Activated CD8-positive, alpha-beta T cell treated with anti-CD3 and anti-CD28 coated beads, Interleukin-2, amount 10 ng/mL, durations not matched to agents 7 days and 5 days (primary cell): ENCODE measurements at regions not wholly inside any gene's neighbourhood (a gene's known extent, or its start where the extent isn't known, plus 50 kb on each side); places are given as distances from the start of the nearest gene placed in this dataset.
"Not testable (repeated sequence)": the region's sequence is repeated elsewhere in the genome, so short reads cannot be mapped to it uniquely, and the experiment has no call there.

Experiments used
- ATAC-seq: fragments of 150-1000 bp; cut with Tn5 transposase; one replicate; pipeline ENCODE4 v1.10.0; 2021; ENCODE audit warnings: moderate library complexity
- CTCF ChIA-PET: fragments of 350-600 bp; sonication (Branson Sonifier 250); formaldehyde crosslinking; loops from one replicate; lab custom pipeline; 2021; ENCODE audit warnings: antibody characterized with exemption; lab: Charles Lee
- POLR2A ChIA-PET: fragments of 350-600 bp; sonication (Branson Sonifier 250); formaldehyde crosslinking; loops from one replicate; lab custom pipeline; 2021; ENCODE audit warnings: antibody characterized with exemption; lab: Charles Lee
- DNase-seq: peaks from one replicate; pipeline ENCODE4 v3.0.0-alpha.2; 2020
- H3K27ac Mint-ChIP-seq: one replicate; pipeline ENCODE4 v1.8.0; 2021; ENCODE audit warnings: mild to moderate bottlenecking, mixed read lengths
- H3K27me3 Mint-ChIP-seq: one replicate; pipeline ENCODE4 v1.8.0; 2021; ENCODE audit warnings: low read depth, mixed read lengths
- H3K36me3 Mint-ChIP-seq: one replicate; pipeline ENCODE4 v1.8.0; 2021; ENCODE audit warnings: low read depth, mixed read lengths
- H3K4me1 Mint-ChIP-seq: one replicate; pipeline ENCODE4 v1.8.0; 2021; ENCODE audit warnings: low read depth, mixed read lengths
- H3K4me3 Mint-ChIP-seq: one replicate; pipeline ENCODE4 v1.8.0; 2021; ENCODE audit warnings: mild to moderate bottlenecking, mixed read lengths
- H3K9me3 Mint-ChIP-seq: one replicate; pipeline ENCODE4 v1.8.0; 2022; ENCODE audit warnings: mixed read lengths; ENCODE audit not compliant: insufficient read depth

- Mint-ChIP-seq H3K27me3 (no peaks in the 10 kb centered on the region), H3K27ac (no peak overlapping the region), H3K9me3 (peaks cover 15% of the 10 kb centered on the region), H3K4me1 (no peaks in the 10 kb centered on the region), H3K4me3 (no peak overlapping the region), H3K36me3 (no peaks in the 10 kb centered on the region)
- ChIA-PET CTCF (no interaction called here), POLR2A (no interaction called here)
- DNase-seq, result no peak
- ATAC-seq, result no peak
These were observed 624.3 kb downstream of the MCTP2 start for GRCh38 chr15:94855409-94856266.

- H3K27ac Mint-ChIP-seq, result no peak overlapping the region
- peaks cover 15% of the 10 kb centered on the region for H3K9me3 Mint-ChIP-seq
- no peaks in the 10 kb centered on the region for H3K27me3 Mint-ChIP-seq
- POLR2A ChIA-PET, result no interaction called here
- ATAC-seq (no peak), DNase-seq (no peak)
- CTCF ChIA-PET, result no interaction called here
- H3K4me1 Mint-ChIP-seq, result no peaks in the 10 kb centered on the region
- no peaks in the 10 kb centered on the region for H3K36me3 Mint-ChIP-seq
- H3K4me3 Mint-ChIP-seq, result no peak overlapping the region
These were observed 625.0 kb downstream of the MCTP2 start for GRCh38 chr15:94856267-94856854.

GRCh38 chr15:94857466-94857865 lies 626.1 kb downstream of the MCTP2 start:
- no peaks in the 10 kb centered on the region for H3K27me3 Mint-ChIP-seq
- no peak overlapping the region for H3K4me3 Mint-ChIP-seq
- ChIA-PET CTCF (no interaction called here), POLR2A (no interaction called here)
- H3K9me3 Mint-ChIP-seq, result peaks cover 15% of the 10 kb centered on the region
- H3K27ac Mint-ChIP-seq, result no peak overlapping the region
- H3K4me1 Mint-ChIP-seq, result no peaks in the 10 kb centered on the region
- no peak for ATAC-seq
- H3K36me3 Mint-ChIP-seq, result no peaks in the 10 kb centered on the region
- no peak for DNase-seq

GRCh38 chr15:94858011-94858410 lies 626.6 kb downstream of the MCTP2 start:
- DNase-seq (no peak), ATAC-seq (no peak)
- ChIA-PET POLR2A (no interaction called here), CTCF (no interaction called here)
- no peaks in the 10 kb centered on the region for H3K27me3 Mint-ChIP-seq
- H3K4me1 Mint-ChIP-seq, result no peaks in the 10 kb centered on the region
- no peak overlapping the region for H3K4me3 Mint-ChIP-seq
- H3K27ac Mint-ChIP-seq, result no peak overlapping the region
- H3K36me3 Mint-ChIP-seq, result no peaks in the 10 kb centered on the region
- peaks cover 14% of the 10 kb centered on the region for H3K9me3 Mint-ChIP-seq

GRCh38 chr15:94858449-94858848 lies 627.1 kb downstream of the MCTP2 start:
- ATAC-seq (no peak), DNase-seq (no peak)
- CTCF ChIA-PET, result no interaction called here
- no peak overlapping the region for H3K4me3 Mint-ChIP-seq
- H3K36me3 Mint-ChIP-seq, result no peaks in the 10 kb centered on the region
- H3K4me1 Mint-ChIP-seq, result no peaks in the 10 kb centered on the region
- H3K27me3 Mint-ChIP-seq, result no peaks in the 10 kb centered on the region
- no peak overlapping the region for H3K27ac Mint-ChIP-seq
- H3K9me3 Mint-ChIP-seq, result peaks cover 9% of the 10 kb centered on the region
- POLR2A ChIA-PET, result no interaction called here

GRCh38 chr15:94858920-94859319 lies 627.6 kb downstream of the MCTP2 start:
- ChIA-PET POLR2A (no interaction called here), CTCF (no interaction called here)
- H3K4me3 Mint-ChIP-seq, result no peak overlapping the region
- no peaks in the 10 kb centered on the region for H3K4me1 Mint-ChIP-seq
- DNase-seq (no peak), ATAC-seq (no peak)
- H3K27me3 Mint-ChIP-seq, result no peaks in the 10 kb centered on the region
- H3K9me3 Mint-ChIP-seq, result peaks cover 8% of the 10 kb centered on the region
- no peak overlapping the region for H3K27ac Mint-ChIP-seq
- no peaks in the 10 kb centered on the region for H3K36me3 Mint-ChIP-seq

- Mint-ChIP-seq H3K27ac (no peak overlapping the region), H3K4me1 (no peaks in the 10 kb centered on the region), H3K27me3 (no peaks in the 10 kb centered on the region), H3K9me3 (no peaks in the 10 kb centered on the region), H3K4me3 (no peak overlapping the region), H3K36me3 (no peaks in the 10 kb centered on the region)
- ATAC-seq, result no peak
- ChIA-PET CTCF (no interaction called here), POLR2A (no interaction called here)
- no peak for DNase-seq
These were observed 633.2 kb downstream of the MCTP2 start for GRCh38 chr15:94864600-94864999.

- POLR2A ChIA-PET, result not testable (repeated sequence)
These were observed 636.9 kb downstream of the MCTP2 start for GRCh38 chr15:94868265-94868664.

GRCh38 chr15:94875550-94875949 lies 644.2 kb downstream of the MCTP2 start:
- H3K27me3 Mint-ChIP-seq, result no peaks in the 10 kb centered on the region
- ATAC-seq (no peak), DNase-seq (no peak)
- H3K9me3 Mint-ChIP-seq, result peaks cover 15% of the 10 kb centered on the region
- ChIA-PET CTCF (no interaction called here), POLR2A (no interaction called here)
- no peak overlapping the region for H3K27ac Mint-ChIP-seq
- H3K4me1 Mint-ChIP-seq, result no peaks in the 10 kb centered on the region
- H3K36me3 Mint-ChIP-seq, result no peaks in the 10 kb centered on the region
- H3K4me3 Mint-ChIP-seq, result no peak overlapping the region

More at GRCh38 chr15:94868265-94868664, 636.9 kb downstream of the MCTP2 start:
- H3K4me3 Mint-ChIP-seq, H3K36me3 Mint-ChIP-seq, H3K27me3 Mint-ChIP-seq, ATAC-seq, CTCF ChIA-PET, H3K27ac Mint-ChIP-seq, H3K4me1 Mint-ChIP-seq, H3K9me3 Mint-ChIP-seq, DNase-seq: not testable (repeated sequence)

GRCh38 chr15:94877833-94878232 lies 646.5 kb downstream of the MCTP2 start:
- H3K36me3 Mint-ChIP-seq, result no peaks in the 10 kb centered on the region
- H3K4me3 Mint-ChIP-seq, result no peak overlapping the region
- peaks cover 15% of the 10 kb centered on the region for H3K9me3 Mint-ChIP-seq
- DNase-seq, result no peak
- H3K27ac Mint-ChIP-seq, result no peak overlapping the region
- POLR2A ChIA-PET, result no interaction called here
- H3K4me1 Mint-ChIP-seq, result no peaks in the 10 kb centered on the region
- no peak for ATAC-seq
- CTCF ChIA-PET, result interaction anchor here (0.6 kb wide), 1 partner anchor 497 kb away, joined by 3 read pairs; no protein-coding TSS in a partner anchor
- no peaks in the 10 kb centered on the region for H3K27me3 Mint-ChIP-seq

- ATAC-seq, result no peak
- POLR2A ChIA-PET, result no interaction called here
These were observed 650.8 kb downstream of the MCTP2 start for GRCh38 chr15:94882071-94882712.

GRCh38 chr15:94887391-94887790 lies 656.0 kb downstream of the MCTP2 start:
- no peak overlapping the region for H3K27ac Mint-ChIP-seq
- H3K9me3 Mint-ChIP-seq, result no peaks in the 10 kb centered on the region
- H3K4me3 Mint-ChIP-seq, result no peak overlapping the region
- ATAC-seq, result no peak
- no peaks in the 10 kb centered on the region for H3K27me3 Mint-ChIP-seq
- no peak for DNase-seq
- ChIA-PET CTCF (no interaction called here), POLR2A (no interaction called here)
- H3K36me3 Mint-ChIP-seq, result no peaks in the 10 kb centered on the region
- no peaks in the 10 kb centered on the region for H3K4me1 Mint-ChIP-seq

More at GRCh38 chr15:94882071-94882712, 650.8 kb downstream of the MCTP2 start:
- DNase-seq, result no peak
- H3K27ac Mint-ChIP-seq, result no peak overlapping the region
- no peaks in the 10 kb centered on the region for H3K4me1 Mint-ChIP-seq
- H3K27me3 Mint-ChIP-seq, result no peaks in the 10 kb centered on the region
- CTCF ChIA-PET, result no interaction called here
- peaks cover 10% of the 10 kb centered on the region for H3K9me3 Mint-ChIP-seq
- no peaks in the 10 kb centered on the region for H3K36me3 Mint-ChIP-seq
- H3K4me3 Mint-ChIP-seq, result no peak overlapping the region
